ENCODE measurements at regions not wholly inside any gene's neighbourhood (a gene's known extent, or its start where the extent isn't known, plus 50 kb on each side); places are given as distances from the start of the nearest gene placed in this dataset.

GRCh38 chr3:8283193-8283592, 218.4 kb upstream of the LMCD1 start:
- CTCF ChIA-PET = no interaction called here
- Mint-ChIP-seq H3K36me3 (ENCODE audit: low read depth) (no peaks in the 10 kb centered on the region), H3K4me1 (ENCODE audit: low read depth) (no peaks in the 10 kb centered on the region), H3K4me3 (no peak overlapping the region), H3K27ac (no peak overlapping the region), H3K9me3 (ENCODE audit: insufficient read depth) (no peaks in the 10 kb centered on the region), H3K27me3 (ENCODE audit: low read depth) (no peaks in the 10 kb centered on the region)
- no peak for ATAC-seq
- POLR2A ChIA-PET = no interaction called here
- DNase-seq = no peak

GRCh38 chr3:8286086-8286485, 215.5 kb upstream of the LMCD1 start:
- Mint-ChIP-seq H3K27ac (no peak overlapping the region), H3K4me1 (ENCODE audit: low read depth) (no peaks in the 10 kb centered on the region), H3K27me3 (ENCODE audit: low read depth) (no peaks in the 10 kb centered on the region), H3K9me3 (ENCODE audit: insufficient read depth) (no peaks in the 10 kb centered on the region), H3K4me3 (no peak overlapping the region), H3K36me3 (ENCODE audit: low read depth) (no peaks in the 10 kb centered on the region)
- DNase-seq = no peak
- ATAC-seq = no peak
- ChIA-PET CTCF (no interaction called here), POLR2A (interaction anchor here (0.7 kb wide), 1 partner anchor 233 kb away, joined by 3 read pairs; no protein-coding TSS in a partner anchor)

DNA sequence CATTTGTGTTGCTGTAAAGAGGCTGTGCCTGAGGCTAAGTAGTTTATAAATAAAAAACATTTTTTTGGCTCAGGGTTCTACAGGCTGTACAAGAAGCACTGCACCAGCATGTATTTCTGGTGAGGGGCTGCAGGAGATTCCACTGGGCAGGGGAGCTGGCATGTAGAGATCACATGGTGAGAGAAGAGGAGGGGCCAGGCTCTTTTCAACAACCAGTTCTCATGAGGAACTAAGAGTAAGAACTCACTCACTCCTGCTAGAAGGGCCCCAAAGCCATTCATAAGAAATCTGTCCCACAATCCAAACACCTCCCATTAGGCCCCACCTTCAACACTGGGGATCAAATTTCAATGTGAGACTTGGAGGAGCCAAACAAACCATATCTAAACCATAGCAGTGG, 214.9 kb upstream of the LMCD1 start:
- H3K36me3 Mint-ChIP-seq (ENCODE audit: low read depth) = no peaks in the 10 kb centered on the region
- no peak for DNase-seq
- CTCF ChIA-PET = no interaction called here

DNA sequence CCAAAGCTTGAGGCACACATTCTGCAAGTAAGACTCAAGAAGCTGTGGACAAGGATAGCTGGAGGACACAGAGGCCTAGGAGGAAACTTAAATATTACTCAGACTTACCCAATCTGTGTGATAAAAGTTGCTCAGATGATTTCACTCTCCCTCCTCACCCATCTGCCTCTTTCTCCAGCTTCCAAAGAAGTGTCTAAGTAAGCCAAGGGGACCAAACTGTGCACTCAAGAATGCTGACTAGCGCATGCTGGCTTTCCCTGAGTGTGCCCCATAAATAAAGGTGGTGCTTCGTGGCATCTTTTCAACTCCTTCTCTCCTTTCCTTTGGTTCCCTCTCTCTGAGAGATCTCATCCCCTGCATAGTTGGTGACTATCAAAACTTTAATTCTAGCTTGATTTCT, 211.0 kb upstream of the LMCD1 start:
- ATAC-seq (no peak), DNase-seq (no peak)
- Mint-ChIP-seq H3K27ac (no peak overlapping the region), H3K27me3 (ENCODE audit: low read depth) (peaks cover 4% of the 10 kb centered on the region), H3K4me1 (ENCODE audit: low read depth) (no peaks in the 10 kb centered on the region), H3K4me3 (no peak overlapping the region), H3K9me3 (ENCODE audit: insufficient read depth) (no peaks in the 10 kb centered on the region), H3K36me3 (ENCODE audit: low read depth) (no peaks in the 10 kb centered on the region)
- CTCF ChIA-PET = interaction anchor here (0.7 to 1.6 kb wide), 2 partner anchors 11 kb away, joined by 4 to 5 read pairs; no protein-coding TSS in a partner anchor
- POLR2A ChIA-PET = no interaction called here

More for the DNA sequence above, 214.9 kb upstream of the LMCD1 start:
- no peak overlapping the region for H3K27ac Mint-ChIP-seq
- H3K9me3 Mint-ChIP-seq (ENCODE audit: insufficient read depth) = no peaks in the 10 kb centered on the region
- H3K27me3 Mint-ChIP-seq (ENCODE audit: low read depth) = no peaks in the 10 kb centered on the region
- H3K4me3 Mint-ChIP-seq = no peak overlapping the region
- no peaks in the 10 kb centered on the region for H3K4me1 Mint-ChIP-seq (ENCODE audit: low read depth)
- ATAC-seq = no peak
- POLR2A ChIA-PET = interaction anchor here (0.7 kb wide), 1 partner anchor 234 kb away, joined by 3 read pairs; no protein-coding TSS in a partner anchor

- Mint-ChIP-seq H3K4me1 (ENCODE audit: low read depth) (no peaks in the 10 kb centered on the region), H3K36me3 (ENCODE audit: low read depth) (no peaks in the 10 kb centered on the region), H3K9me3 (ENCODE audit: insufficient read depth) (no peaks in the 10 kb centered on the region), H3K27ac (no peak overlapping the region), H3K4me3 (no peak overlapping the region), H3K27me3 (ENCODE audit: low read depth) (peaks cover 4% of the 10 kb centered on the region)
- ChIA-PET CTCF (no interaction called here), POLR2A (no interaction called here)
- no peak for ATAC-seq
- no peak for DNase-seq
Observed at GRCh38 chr3:8296461-8296860, 205.2 kb upstream of the LMCD1 start.

GRCh38 chr3:8298021-8298954, 203.3 kb upstream of the LMCD1 start:
- H3K9me3 Mint-ChIP-seq (ENCODE audit: insufficient read depth) = no peaks in the 10 kb centered on the region
- no peak overlapping the region for H3K27ac Mint-ChIP-seq
- H3K4me3 Mint-ChIP-seq = no peak overlapping the region
- POLR2A ChIA-PET = no interaction called here
- H3K27me3 Mint-ChIP-seq (ENCODE audit: low read depth) = peaks cover 4% of the 10 kb centered on the region
- H3K4me1 Mint-ChIP-seq (ENCODE audit: low read depth) = no peaks in the 10 kb centered on the region
- DNase-seq = no peak
- ATAC-seq = no peak
- no peaks in the 10 kb centered on the region for H3K36me3 Mint-ChIP-seq (ENCODE audit: low read depth)
- CTCF ChIA-PET = no interaction called here

GRCh38 chr3:8301977-8302735, 199.5 kb upstream of the LMCD1 start:
- H3K36me3 Mint-ChIP-seq (ENCODE audit: low read depth) = no peaks in the 10 kb centered on the region
- H3K4me3 Mint-ChIP-seq = no peak overlapping the region
- no peaks in the 10 kb centered on the region for H3K27me3 Mint-ChIP-seq (ENCODE audit: low read depth)
- POLR2A ChIA-PET = no interaction called here
- DNase-seq (no peak), ATAC-seq (no peak)
- H3K4me1 Mint-ChIP-seq (ENCODE audit: low read depth) = no peaks in the 10 kb centered on the region
- H3K27ac Mint-ChIP-seq = no peak overlapping the region
- CTCF ChIA-PET = interaction anchor here (0.7 to 2.8 kb wide), 15 partner anchors 8 to 1470 kb away, joined by 3 to 21 read pairs (median 5); no protein-coding TSS in a partner anchor
- H3K9me3 Mint-ChIP-seq (ENCODE audit: insufficient read depth) = no peaks in the 10 kb centered on the region

DNA sequence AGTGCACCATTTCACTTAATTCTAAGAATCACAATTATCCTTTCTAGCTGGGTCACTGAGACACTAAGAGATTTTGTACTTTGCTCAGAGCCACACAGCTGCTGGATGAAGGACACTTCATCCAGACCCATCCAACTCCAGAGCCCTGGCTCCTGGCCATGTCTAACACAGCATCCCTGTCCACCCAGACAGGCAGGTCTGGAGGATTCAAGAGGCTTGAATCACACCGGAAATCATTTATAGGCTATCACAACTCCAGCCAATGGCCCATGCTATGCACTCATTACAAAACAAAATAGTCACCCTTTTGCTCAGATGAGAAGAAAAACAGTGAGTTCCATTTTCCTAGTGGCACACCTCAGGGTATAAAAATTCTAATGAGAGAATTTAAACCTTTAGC, 198.2 kb upstream of the LMCD1 start:
- H3K4me3 Mint-ChIP-seq = no peak overlapping the region
- H3K27me3 Mint-ChIP-seq (ENCODE audit: low read depth) = no peaks in the 10 kb centered on the region
- no peak for DNase-seq
- no peak overlapping the region for H3K27ac Mint-ChIP-seq
- ATAC-seq = no peak
- H3K9me3 Mint-ChIP-seq (ENCODE audit: insufficient read depth) = no peaks in the 10 kb centered on the region
- no peaks in the 10 kb centered on the region for H3K36me3 Mint-ChIP-seq (ENCODE audit: low read depth)
- H3K4me1 Mint-ChIP-seq (ENCODE audit: low read depth) = no peaks in the 10 kb centered on the region
- CTCF ChIA-PET = interaction anchor here (1.6 to 2.8 kb wide), 4 partner anchors 15 to 114 kb away, joined by 3 to 21 read pairs (median 6); no protein-coding TSS in a partner anchor
- POLR2A ChIA-PET = no interaction called here

- DNase-seq = no peak
- Mint-ChIP-seq H3K4me3 (no peak overlapping the region), H3K27me3 (ENCODE audit: low read depth) (no peaks in the 10 kb centered on the region), H3K36me3 (ENCODE audit: low read depth) (no peaks in the 10 kb centered on the region), H3K4me1 (ENCODE audit: low read depth) (no peaks in the 10 kb centered on the region), H3K9me3 (ENCODE audit: insufficient read depth) (no peaks in the 10 kb centered on the region), H3K27ac (no peak overlapping the region)
- CTCF ChIA-PET = interaction anchor here (1.8 kb wide), 1 partner anchor 19 kb away, joined by 6 read pairs; no protein-coding TSS in a partner anchor
- ATAC-seq = no peak
- POLR2A ChIA-PET = no interaction called here
Observed at GRCh38 chr3:8305371-8305770, 196.3 kb upstream of the LMCD1 start.

DNA sequence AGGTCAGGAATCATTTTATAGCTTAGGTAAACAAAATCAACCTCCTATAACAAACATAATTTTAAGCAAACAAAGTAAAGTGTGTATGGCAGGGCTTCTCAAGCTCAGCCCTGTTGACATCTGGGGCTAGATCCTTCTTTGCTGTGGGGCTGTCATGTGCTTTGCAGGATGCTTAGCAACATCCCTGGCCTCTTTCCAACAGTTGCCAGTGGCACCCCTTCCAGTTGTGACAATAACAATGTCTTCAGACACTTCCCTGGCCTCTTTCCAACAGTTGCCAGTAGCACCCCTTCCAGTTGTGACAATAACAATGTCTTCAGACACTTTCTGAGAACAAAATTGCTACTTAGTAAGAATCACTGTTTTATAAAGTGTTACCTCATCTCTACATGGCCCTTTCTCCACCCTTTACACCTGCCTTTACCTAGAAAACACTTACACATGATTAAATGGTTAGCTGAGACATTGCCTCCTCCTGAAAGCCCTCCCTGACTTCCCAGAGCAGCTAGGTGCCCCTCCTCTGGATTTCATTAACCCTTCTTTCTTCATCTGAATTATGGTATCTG, 194.0 kb upstream of the LMCD1 start:
- Mint-ChIP-seq H3K4me3 (no peak overlapping the region), H3K36me3 (ENCODE audit: low read depth) (no peaks in the 10 kb centered on the region), H3K27ac (no peak overlapping the region), H3K4me1 (ENCODE audit: low read depth) (no peaks in the 10 kb centered on the region), H3K27me3 (ENCODE audit: low read depth) (no peaks in the 10 kb centered on the region), H3K9me3 (ENCODE audit: insufficient read depth) (no peaks in the 10 kb centered on the region)
- ChIA-PET CTCF (no interaction called here), POLR2A (no interaction called here)
- DNase-seq (no peak), ATAC-seq (no peak)

- POLR2A ChIA-PET = no interaction called here
- H3K4me1 Mint-ChIP-seq (ENCODE audit: low read depth) = no peaks in the 10 kb centered on the region
- H3K27ac Mint-ChIP-seq = no peak overlapping the region
- H3K9me3 Mint-ChIP-seq (ENCODE audit: insufficient read depth) = no peaks in the 10 kb centered on the region
- H3K36me3 Mint-ChIP-seq (ENCODE audit: low read depth) = no peaks in the 10 kb centered on the region
- H3K27me3 Mint-ChIP-seq (ENCODE audit: low read depth) = no peaks in the 10 kb centered on the region
- DNase-seq (no peak), ATAC-seq (no peak)
- H3K4me3 Mint-ChIP-seq = no peak overlapping the region
- CTCF ChIA-PET = no interaction called here
Observed at GRCh38 chr3:8311321-8311720, 190.3 kb upstream of the LMCD1 start.

DNA sequence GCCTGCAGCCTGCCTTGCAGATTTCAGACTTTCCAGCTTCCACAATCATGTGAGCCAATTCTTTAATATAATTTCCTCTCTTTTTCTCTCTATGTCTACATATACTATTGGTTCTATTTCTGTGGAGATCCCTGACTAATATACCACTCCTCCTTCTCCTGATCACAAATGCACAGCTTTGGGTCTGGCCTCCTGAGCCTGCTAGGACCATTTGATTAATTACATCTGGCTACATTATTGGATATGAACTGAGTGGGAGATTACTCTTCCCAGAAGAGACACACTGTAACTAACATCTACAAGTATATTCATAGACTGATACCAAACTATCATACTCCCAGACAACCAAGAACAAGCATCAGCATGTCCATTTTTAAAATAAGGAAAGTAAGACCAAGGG, 188.9 kb upstream of the LMCD1 start:
- H3K27ac Mint-ChIP-seq = no peak overlapping the region
- no peak overlapping the region for H3K4me3 Mint-ChIP-seq
- no peaks in the 10 kb centered on the region for H3K9me3 Mint-ChIP-seq (ENCODE audit: insufficient read depth)
- no peak for DNase-seq
- H3K4me1 Mint-ChIP-seq (ENCODE audit: low read depth) = no peaks in the 10 kb centered on the region
- no peaks in the 10 kb centered on the region for H3K36me3 Mint-ChIP-seq (ENCODE audit: low read depth)
- ChIA-PET POLR2A (no interaction called here), CTCF (no interaction called here)
- ATAC-seq = no peak
- no peaks in the 10 kb centered on the region for H3K27me3 Mint-ChIP-seq (ENCODE audit: low read depth)

All from activated CD8-positive, alpha-beta T cell treated with anti-CD3 and anti-CD28 coated beads, Interleukin-2, amount 10 ng/mL, durations not matched to agents 7 days and 5 days (primary cell).